ENCODE measurements at regions not wholly inside any gene's neighbourhood (a gene's known extent, or its start where the extent isn't known, plus 50 kb on each side); places are given as distances from the start of the nearest gene placed in this dataset.

GRCh38 chr3:18861137-18861536, 287.2 kb upstream of the KCNH8 start:
- Histone ChIP-seq H3K4me3 (ENCODE audit: low read depth in 1 of 2, low read length in 2 of 2) (no peak overlapping the region), H3K9ac (ENCODE audit: low read depth, low read length) (no peak overlapping the region), H3K79me2 (ENCODE audit: insufficient read depth, low read length) (no peaks in the 10 kb centered on the region), H3K4me2 (ENCODE audit: insufficient read depth, low read length) (no peak overlapping the region), H3K36me3 (ENCODE audit: insufficient read depth, low read length) (no peaks in the 10 kb centered on the region), H3K27me3 (ENCODE audit: insufficient read depth, low read length, poor library complexity) (no peaks in the 10 kb centered on the region), H3K27ac (ENCODE audit: low read length) (no peak overlapping the region), H4K20me1 (ENCODE audit: insufficient read depth, low read length) (no peaks in the 10 kb centered on the region), H2AFZ (ENCODE audit: low read depth, low read length) (no peak overlapping the region), H3K4me1 (ENCODE audit: insufficient read depth, low read length) (0 out of 2 replicates have a peak, but pooled peaks cover 4% of the 10 kb centered on the region), H3K9me3 (ENCODE audit: insufficient read depth, low read length, severe bottlenecking) (no peaks in the 10 kb centered on the region)
- ATAC-seq (ENCODE audit: insufficient read depth, low read depth) = no peak
- TF ChIP-seq CTCF (IDR thresholded peaks at IDR 0.05; ENCODE audit: borderline replicate concordance, extremely low read depth, low read length, poor library complexity, severe bottlenecking) (no peak), EZH2 (IDR thresholded peaks at IDR 0.05; ENCODE audit: borderline replicate concordance, low read depth, low read length, severe bottlenecking) (no peak)
- DNase-seq = no peak

DNA sequence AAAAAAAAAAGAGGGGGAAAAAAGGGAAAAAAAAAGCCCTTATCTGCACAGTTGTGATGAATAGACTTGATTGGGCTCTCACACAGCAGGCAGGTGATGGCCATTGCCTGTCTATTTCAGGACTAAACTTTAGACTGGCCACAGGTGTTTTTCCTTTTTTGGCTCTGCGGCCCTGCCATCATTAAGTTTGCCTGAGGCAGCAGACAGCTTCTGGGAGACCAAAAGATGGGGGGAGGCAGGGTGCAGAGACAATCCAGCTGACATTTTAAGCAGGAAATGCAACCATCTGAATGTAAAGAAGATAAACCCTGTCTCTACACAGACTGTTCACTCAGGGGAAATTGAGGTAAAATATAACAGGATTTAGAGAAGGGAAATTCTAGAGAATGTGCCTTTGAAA, 295.0 kb upstream of the KCNH8 start:
- ATAC-seq (ENCODE audit: insufficient read depth, low read depth) (peak; percentile 52; the same call in 2 of the 3 replicates), DNase-seq (peak; percentile 11)
- Histone ChIP-seq H3K4me3 (ENCODE audit: low read depth in 1 of 2, low read length in 2 of 2) (no peak overlapping the region), H3K9me3 (ENCODE audit: insufficient read depth, low read length, severe bottlenecking) (no peaks in the 10 kb centered on the region), H4K20me1 (ENCODE audit: insufficient read depth, low read length) (no peaks in the 10 kb centered on the region), H3K9ac (ENCODE audit: low read depth, low read length) (no peak overlapping the region), H3K27ac (ENCODE audit: low read length) (no peak overlapping the region), H2AFZ (ENCODE audit: low read depth, low read length) (no peak overlapping the region), H3K27me3 (ENCODE audit: insufficient read depth, low read length, poor library complexity) (no peaks in the 10 kb centered on the region), H3K4me1 (ENCODE audit: insufficient read depth, low read length) (peaks cover 9% of the 10 kb centered on the region), H3K36me3 (ENCODE audit: insufficient read depth, low read length) (no peaks in the 10 kb centered on the region), H3K79me2 (ENCODE audit: insufficient read depth, low read length) (no peaks in the 10 kb centered on the region), H3K4me2 (ENCODE audit: insufficient read depth, low read length) (no peak overlapping the region)
- no peak for TF ChIP-seq EZH2 (IDR thresholded peaks at IDR 0.05; ENCODE audit: borderline replicate concordance, low read depth, low read length, severe bottlenecking)
- TF ChIP-seq CTCF (IDR thresholded peaks at IDR 0.05; ENCODE audit: borderline replicate concordance, extremely low read depth, low read length, poor library complexity, severe bottlenecking) = no peak

DNA sequence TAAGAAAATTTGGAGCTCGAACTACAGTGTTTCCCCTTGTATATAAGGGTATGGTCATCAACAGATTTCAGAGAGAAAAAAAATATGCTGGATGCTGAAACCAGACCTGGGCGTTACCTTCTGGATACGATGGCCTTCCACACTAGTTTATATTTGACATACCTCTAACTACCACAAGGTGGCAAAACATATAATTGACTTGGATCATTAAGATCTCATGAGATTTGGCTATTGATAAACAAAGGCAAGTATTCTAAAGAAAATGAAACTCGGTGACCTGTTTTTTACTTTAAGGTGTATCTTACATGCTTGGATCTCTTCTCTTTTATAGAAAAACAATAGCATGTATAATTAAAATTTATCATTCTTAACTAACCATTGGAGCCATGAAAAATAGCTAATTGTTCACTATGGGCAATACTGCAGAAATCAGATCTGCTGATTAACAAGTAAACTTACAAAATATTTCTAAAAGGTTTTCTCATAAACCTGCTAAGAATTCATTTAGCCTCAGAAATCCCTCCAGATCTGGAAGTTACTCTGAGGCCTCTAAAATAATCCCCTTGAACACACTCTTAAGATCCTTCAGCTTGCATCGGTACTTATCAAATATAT, 300.6 kb upstream of the KCNH8 start:
- no peaks in the 10 kb centered on the region for H4K20me1 ChIP-seq (ENCODE audit: insufficient read depth, low read length)
- 0 out of 3 replicates have a peak, but pooled peaks have one; percentile 44 for ATAC-seq (ENCODE audit: insufficient read depth, low read depth)
- H3K4me2 ChIP-seq (ENCODE audit: insufficient read depth, low read length) = no peak overlapping the region
- H3K27me3 ChIP-seq (ENCODE audit: insufficient read depth, low read length, poor library complexity) = no peaks in the 10 kb centered on the region
- H2AFZ ChIP-seq (ENCODE audit: low read depth, low read length) = no peak overlapping the region
- peaks cover 10% of the 10 kb centered on the region for H3K4me1 ChIP-seq (ENCODE audit: insufficient read depth, low read length)
- H3K36me3 ChIP-seq (ENCODE audit: insufficient read depth, low read length) = no peaks in the 10 kb centered on the region
- H3K27ac ChIP-seq (ENCODE audit: low read length) = no peak overlapping the region
- no peak overlapping the region for H3K4me3 ChIP-seq (ENCODE audit: low read depth in 1 of 2, low read length in 2 of 2)
- H3K9me3 ChIP-seq (ENCODE audit: insufficient read depth, low read length, severe bottlenecking) = no peaks in the 10 kb centered on the region
- DNase-seq = no peak
- H3K9ac ChIP-seq (ENCODE audit: low read depth, low read length) = no peak overlapping the region
- TF ChIP-seq CTCF (IDR thresholded peaks at IDR 0.05; ENCODE audit: borderline replicate concordance, extremely low read depth, low read length, poor library complexity, severe bottlenecking) (peak; percentile 55), EZH2 (IDR thresholded peaks at IDR 0.05; ENCODE audit: borderline replicate concordance, low read depth, low read length, severe bottlenecking) (no peak)
- no peaks in the 10 kb centered on the region for H3K79me2 ChIP-seq (ENCODE audit: insufficient read depth, low read length)

Data from DND-41 (cell line).